ENCODE measurements at regions not wholly inside any gene's neighbourhood (a gene's known extent, or its start where the extent isn't known, plus 50 kb on each side); places are given as distances from the start of the nearest gene placed in this dataset.

DNA sequence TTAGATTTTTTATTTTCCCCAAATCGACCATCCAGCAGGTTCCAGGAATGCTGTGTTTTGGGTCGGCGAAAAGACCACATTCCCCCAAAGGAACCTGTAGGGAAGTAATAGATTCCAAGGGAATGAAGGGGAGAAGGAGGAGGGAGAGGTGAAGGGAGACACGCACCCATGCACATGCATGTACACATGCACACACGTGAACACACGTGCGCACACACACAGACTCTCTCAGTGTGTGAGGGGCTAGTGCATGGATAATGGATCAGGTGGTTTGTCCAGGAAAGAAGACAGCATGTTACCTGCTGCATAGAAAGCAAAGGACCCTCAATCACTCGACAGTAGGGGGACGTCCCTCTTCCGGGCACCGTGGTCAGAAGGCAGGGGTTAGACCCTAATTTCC lies 52.4 kb upstream of the PDE10A start:
- no peak for TF ChIP-seq GABPA (IDR thresholded peaks at IDR 0.05; ENCODE audit: low read depth)
- TF ChIP-seq SPI1 (IDR thresholded peaks at IDR 0.05; ENCODE audit: borderline replicate concordance, low read depth): no peak
- TF ChIP-seq POLR2AphosphoS5 (IDR thresholded peaks at IDR 0.05; ENCODE audit: low read depth): no peak
- TF ChIP-seq, protein P1, sequence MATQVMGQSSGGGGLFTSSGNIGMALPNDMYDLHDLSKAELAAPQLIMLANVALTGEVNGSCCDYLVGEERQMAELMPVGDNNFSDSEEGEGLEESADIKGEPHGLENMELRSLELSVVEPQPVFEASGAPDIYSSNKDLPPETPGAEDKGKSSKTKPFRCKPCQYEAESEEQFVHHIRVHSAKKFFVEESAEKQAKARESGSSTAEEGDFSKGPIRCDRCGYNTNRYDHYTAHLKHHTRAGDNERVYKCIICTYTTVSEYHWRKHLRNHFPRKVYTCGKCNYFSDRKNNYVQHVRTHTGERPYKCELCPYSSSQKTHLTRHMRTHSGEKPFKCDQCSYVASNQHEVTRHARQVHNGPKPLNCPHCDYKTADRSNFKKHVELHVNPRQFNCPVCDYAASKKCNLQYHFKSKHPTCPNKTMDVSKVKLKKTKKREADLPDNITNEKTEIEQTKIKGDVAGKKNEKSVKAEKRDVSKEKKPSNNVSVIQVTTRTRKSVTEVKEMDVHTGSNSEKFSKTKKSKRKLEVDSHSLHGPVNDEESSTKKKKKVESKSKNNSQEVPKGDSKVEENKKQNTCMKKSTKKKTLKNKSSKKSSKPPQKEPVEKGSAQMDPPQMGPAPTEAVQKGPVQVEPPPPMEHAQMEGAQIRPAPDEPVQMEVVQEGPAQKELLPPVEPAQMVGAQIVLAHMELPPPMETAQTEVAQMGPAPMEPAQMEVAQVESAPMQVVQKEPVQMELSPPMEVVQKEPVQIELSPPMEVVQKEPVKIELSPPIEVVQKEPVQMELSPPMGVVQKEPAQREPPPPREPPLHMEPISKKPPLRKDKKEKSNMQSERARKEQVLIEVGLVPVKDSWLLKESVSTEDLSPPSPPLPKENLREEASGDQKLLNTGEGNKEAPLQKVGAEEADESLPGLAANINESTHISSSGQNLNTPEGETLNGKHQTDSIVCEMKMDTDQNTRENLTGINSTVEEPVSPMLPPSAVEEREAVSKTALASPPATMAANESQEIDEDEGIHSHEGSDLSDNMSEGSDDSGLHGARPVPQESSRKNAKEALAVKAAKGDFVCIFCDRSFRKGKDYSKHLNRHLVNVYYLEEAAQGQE (IDR thresholded peaks at IDR 0.05; ENCODE audit: insufficient replicate concordance, low read depth): no peak
- no peaks in the 10 kb centered on the region for H3K27me3 ChIP-seq (ENCODE audit: insufficient read depth, poor library complexity, severe bottlenecking)
- no peak overlapping the region for H3K4me3 ChIP-seq (replicated peaks; ENCODE audit: insufficient read depth, low read length)
- DNase-seq (ENCODE audit: low read depth in 1 of 2, low spot score in 1 of 2): no peak
- H3K27ac ChIP-seq (replicated peaks): no peak overlapping the region

DNA sequence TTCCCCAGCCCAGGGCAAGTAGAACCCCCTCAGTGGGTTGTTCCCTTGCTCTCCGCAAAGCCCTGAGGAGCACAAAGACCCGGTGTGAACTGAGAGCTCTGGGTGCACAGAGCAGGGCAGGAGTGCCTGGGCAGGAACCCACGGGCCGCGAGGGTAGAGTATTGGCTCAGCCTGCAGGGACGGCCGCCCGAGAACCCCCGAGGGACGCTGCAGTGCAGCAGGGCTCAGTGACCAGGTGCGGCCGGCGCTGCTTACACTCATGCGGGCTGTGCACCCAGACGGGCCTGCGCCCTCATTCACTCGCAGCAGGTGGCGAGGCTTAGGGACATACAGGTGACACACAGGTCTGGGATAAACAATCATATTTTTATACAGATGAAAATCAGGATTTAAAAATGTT lies 51.9 kb upstream of the PDE10A start:
- no peaks in the 10 kb centered on the region for H3K27me3 ChIP-seq (ENCODE audit: insufficient read depth, poor library complexity, severe bottlenecking)
- no peak overlapping the region for H3K27ac ChIP-seq (replicated peaks)
- H3K4me3 ChIP-seq (replicated peaks; ENCODE audit: insufficient read depth, low read length): no peak overlapping the region
- no peak for DNase-seq (ENCODE audit: low read depth in 1 of 2, low spot score in 1 of 2)
- no peak for TF ChIP-seq SPI1 (IDR thresholded peaks at IDR 0.05; ENCODE audit: borderline replicate concordance, low read depth)
- no peak for TF ChIP-seq POLR2AphosphoS5 (IDR thresholded peaks at IDR 0.05; ENCODE audit: low read depth)
- TF ChIP-seq, protein P2, sequence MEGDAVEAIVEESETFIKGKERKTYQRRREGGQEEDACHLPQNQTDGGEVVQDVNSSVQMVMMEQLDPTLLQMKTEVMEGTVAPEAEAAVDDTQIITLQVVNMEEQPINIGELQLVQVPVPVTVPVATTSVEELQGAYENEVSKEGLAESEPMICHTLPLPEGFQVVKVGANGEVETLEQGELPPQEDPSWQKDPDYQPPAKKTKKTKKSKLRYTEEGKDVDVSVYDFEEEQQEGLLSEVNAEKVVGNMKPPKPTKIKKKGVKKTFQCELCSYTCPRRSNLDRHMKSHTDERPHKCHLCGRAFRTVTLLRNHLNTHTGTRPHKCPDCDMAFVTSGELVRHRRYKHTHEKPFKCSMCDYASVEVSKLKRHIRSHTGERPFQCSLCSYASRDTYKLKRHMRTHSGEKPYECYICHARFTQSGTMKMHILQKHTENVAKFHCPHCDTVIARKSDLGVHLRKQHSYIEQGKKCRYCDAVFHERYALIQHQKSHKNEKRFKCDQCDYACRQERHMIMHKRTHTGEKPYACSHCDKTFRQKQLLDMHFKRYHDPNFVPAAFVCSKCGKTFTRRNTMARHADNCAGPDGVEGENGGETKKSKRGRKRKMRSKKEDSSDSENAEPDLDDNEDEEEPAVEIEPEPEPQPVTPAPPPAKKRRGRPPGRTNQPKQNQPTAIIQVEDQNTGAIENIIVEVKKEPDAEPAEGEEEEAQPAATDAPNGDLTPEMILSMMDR (IDR thresholded peaks at IDR 0.05; ENCODE audit: insufficient read depth, low read length): no peak
- TF ChIP-seq, protein P1 (IDR thresholded peaks at IDR 0.05; ENCODE audit: insufficient replicate concordance, low read depth): no peak
- no peak for TF ChIP-seq GABPA (IDR thresholded peaks at IDR 0.05; ENCODE audit: low read depth)

DNA sequence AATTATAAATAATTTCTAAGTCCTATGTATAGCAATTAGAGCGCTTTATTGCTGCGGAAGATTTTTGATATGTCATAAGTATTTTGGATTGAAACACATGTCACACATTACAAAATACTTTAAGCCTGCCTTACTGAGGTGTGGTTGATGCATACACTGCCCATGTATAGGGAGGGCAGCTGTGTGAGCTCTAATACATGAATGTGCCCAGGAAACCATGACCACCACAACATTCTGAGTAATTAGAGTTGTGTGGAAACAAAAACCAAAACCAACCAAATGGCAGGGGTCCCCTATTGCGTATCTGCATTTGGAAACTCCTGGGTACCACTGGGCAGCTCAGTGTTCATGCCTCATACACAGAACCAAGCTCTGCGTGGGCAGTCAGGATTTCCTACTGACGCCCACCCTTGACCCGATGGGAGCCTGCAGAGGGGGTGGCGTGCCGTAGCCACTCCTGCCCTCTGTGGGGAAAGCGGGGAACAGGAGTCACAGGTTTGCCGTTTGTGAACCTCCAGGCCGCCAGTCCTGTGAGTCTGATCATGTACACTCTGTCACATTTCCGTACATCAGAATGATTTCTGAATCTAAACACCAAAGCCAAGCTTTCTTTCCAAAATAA lies 50.9 kb upstream of the PDE10A start:
- H3K27me3 ChIP-seq (ENCODE audit: insufficient read depth, poor library complexity, severe bottlenecking): no peaks in the 10 kb centered on the region

More for the DNA sequence above, 50.9 kb upstream of the PDE10A start:
- Histone ChIP-seq H3K27ac (replicated peaks) (no peak overlapping the region), H3K4me3 (replicated peaks; ENCODE audit: insufficient read depth, low read length) (no peak overlapping the region)
- TF ChIP-seq POLR2AphosphoS5 (IDR thresholded peaks at IDR 0.05; ENCODE audit: low read depth) (no peak), SPI1 (IDR thresholded peaks at IDR 0.05; ENCODE audit: borderline replicate concordance, low read depth) (no peak), GABPA (IDR thresholded peaks at IDR 0.05; ENCODE audit: low read depth) (no peak)
- TF ChIP-seq, protein P2 (IDR thresholded peaks at IDR 0.05; ENCODE audit: insufficient read depth, low read length): no peak
- TF ChIP-seq, protein P1 (IDR thresholded peaks at IDR 0.05; ENCODE audit: insufficient replicate concordance, low read depth): no peak
- DNase-seq (ENCODE audit: low read depth in 1 of 2, low spot score in 1 of 2): no peak

Data from HL-60 (cell line).